Omental fat pad (tissue), 3 donors: ENCODE measurements at regions not wholly inside any gene's neighbourhood (a gene's known extent, or its start where the extent isn't known, plus 50 kb on each side); places are given as distances from the start of the nearest gene placed in this dataset.
"Not testable (repeated sequence)": the region's sequence is repeated elsewhere in the genome, so short reads cannot be mapped to it uniquely, and the experiment has no call there.

Experiments used
- ATAC-seq: fragments of 150-250 bp; one replicate; pipeline ENCODE4 v1.9.1; 2016; ENCODE audit warnings: mild to moderate bottlenecking, moderate library complexity; ENCODE audit not compliant: low FRiP score
- DNase-seq: peaks from one replicate; pipeline ENCODE4 v3.0.0-alpha.2; 2019; ENCODE audit warnings: low spot score
- CTCF ChIP-seq, 3 donors: fragments of 450-650 bp; IDR thresholded peaks; one replicate each; pipeline ENCODE4 v1.5.1; 2016 to 2017; ENCODE audit warnings: antibody characterized with exemption in 3 of 3, mild to moderate bottlenecking in 3 of 3, moderate library complexity in 2 of 3

GRCh38 chr1:96579636-96580035, 141.9 kb upstream of the PTBP2 start:
- TF ChIP-seq CTCF (IDR thresholded peaks at IDR 0.05) = no peak
- DNase-seq (no peak), ATAC-seq (no peak)

GRCh38 chr1:96580920-96581319, 140.7 kb upstream of the PTBP2 start:
- ATAC-seq (no peak), DNase-seq (no peak)
- TF ChIP-seq CTCF (IDR thresholded peaks at IDR 0.05) = no peak

DNA sequence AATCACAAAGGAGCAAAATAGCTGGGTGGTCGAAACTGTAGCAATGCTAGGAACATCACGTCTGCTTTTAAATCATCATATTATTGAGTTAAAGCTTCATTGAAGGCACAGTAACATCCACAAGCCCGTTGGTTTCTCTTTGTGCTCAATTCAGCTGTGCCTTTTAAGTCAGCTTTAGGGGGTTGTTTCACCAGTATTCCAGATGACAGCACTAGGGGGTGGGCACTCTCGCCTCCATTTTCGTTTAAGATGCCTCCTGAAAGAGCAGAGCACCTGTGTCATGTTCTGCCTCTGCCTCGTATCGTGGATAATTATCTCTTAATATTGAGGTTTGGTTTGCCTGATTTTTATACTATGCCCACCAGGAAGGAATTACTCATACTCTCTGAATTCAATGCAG, 139.8 kb upstream of the PTBP2 start:
- DNase-seq (no peak), ATAC-seq (no peak)
- TF ChIP-seq CTCF (IDR thresholded peaks at IDR 0.05) = no peak

GRCh38 chr1:96583903-96584302, 137.7 kb upstream of the PTBP2 start:
- DNase-seq = no peak

DNA sequence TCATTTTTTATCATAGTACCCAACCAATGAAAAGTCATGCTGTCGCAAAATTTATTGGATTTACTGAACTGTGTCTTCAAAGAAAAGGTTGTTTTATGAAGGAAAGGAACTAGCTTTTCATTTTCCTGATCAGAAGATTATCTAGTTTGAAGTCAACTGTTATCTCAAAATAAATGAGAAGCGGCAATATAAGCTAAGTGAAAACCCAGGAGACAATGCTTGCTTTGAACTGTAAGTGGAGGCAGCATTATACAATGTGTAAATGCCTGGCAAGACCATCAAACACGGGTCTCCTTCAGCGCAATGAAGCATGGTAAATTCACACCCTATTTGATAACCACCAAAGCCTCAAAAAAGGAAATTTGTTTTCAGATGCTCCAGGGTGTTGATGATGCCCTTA, 134.4 kb upstream of the PTBP2 start:
- DNase-seq = no peak
- TF ChIP-seq CTCF (IDR thresholded peaks at IDR 0.05) = no peak
- ATAC-seq = no peak

More at GRCh38 chr1:96583903-96584302, 137.7 kb upstream of the PTBP2 start:
- no peak for ATAC-seq
- TF ChIP-seq CTCF (IDR thresholded peaks at IDR 0.05) = no peak

DNA sequence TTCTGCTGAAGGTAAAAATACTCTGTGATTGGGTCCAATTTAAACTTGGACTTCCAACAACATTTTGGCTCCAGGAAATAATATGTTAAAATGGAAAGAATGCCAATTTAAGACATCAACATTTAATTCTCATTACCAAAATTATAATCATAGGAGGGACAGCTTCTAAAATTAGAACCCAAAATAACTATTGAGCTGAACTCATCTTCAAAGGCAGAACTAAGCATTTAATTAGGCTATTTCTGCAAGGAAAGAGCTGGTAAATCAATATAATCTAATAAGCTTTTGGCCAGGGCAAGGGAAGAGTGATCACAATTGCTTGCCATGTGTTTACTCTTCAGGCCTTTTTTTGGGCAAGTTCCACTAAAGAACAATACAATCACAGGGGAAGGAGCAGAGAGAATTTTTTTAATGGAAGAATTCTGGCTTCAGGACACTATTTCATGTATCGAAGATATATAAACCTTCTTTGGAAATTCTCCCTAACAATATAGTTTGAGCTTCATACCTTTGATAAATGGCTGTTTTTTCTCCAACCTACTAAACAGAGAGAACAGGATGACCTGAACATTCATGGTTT, 133.1 kb upstream of the PTBP2 start:
- no peak for TF ChIP-seq CTCF (IDR thresholded peaks at IDR 0.05)
- DNase-seq = no peak
- no peak for ATAC-seq

DNA sequence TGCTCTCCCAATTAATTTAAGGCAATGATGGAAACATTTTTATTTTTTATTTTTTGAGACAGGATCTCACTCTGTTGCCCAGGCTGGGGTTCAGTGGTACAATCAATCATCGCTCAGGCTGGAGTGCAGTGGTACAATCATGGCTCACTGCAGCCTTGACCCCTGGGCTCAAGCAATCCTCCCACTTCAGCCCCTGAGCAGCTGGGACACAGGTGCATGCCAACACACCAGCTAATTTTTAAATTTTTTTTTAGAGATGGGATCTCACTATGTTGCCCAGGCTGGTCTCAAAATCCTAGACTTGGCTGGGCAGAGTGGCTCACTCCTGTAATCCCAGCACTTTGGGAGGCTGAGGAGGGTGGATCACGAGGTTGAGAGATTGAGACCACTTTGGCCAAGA, 126.1 kb upstream of the PTBP2 start:
- not testable (repeated sequence) for ATAC-seq, DNase-seq
